Activated naive CD4-positive, alpha-beta T cell treated with anti-CD3 and anti-CD28 coated beads for 36 hours (primary cell): ENCODE measurements at regions not wholly inside any gene's neighbourhood (a gene's known extent, or its start where the extent isn't known, plus 50 kb on each side); places are given as distances from the start of the nearest gene placed in this dataset.

Source experiments
- CTCF ChIA-PET: fragments of 350-600 bp; sonication (Branson Sonifier 250); formaldehyde crosslinking; loops from one replicate; lab custom pipeline; 2021; ENCODE audit warnings: antibody characterized with exemption; lab: Charles Lee
- DNase-seq: peaks from one replicate; pipeline ENCODE4 v3.0.0-alpha.2; 2020
- H3K27ac Mint-ChIP-seq: one replicate; pipeline ENCODE4 v1.8.0; 2021; ENCODE audit warnings: mild to moderate bottlenecking, mixed read lengths
- H3K27me3 Mint-ChIP-seq: one replicate; pipeline ENCODE4 v1.8.0; 2021; ENCODE audit warnings: low read depth, mixed read lengths
- H3K36me3 Mint-ChIP-seq: one replicate; pipeline ENCODE4 v1.8.0; 2021; ENCODE audit warnings: low read depth, mixed read lengths
- H3K4me1 Mint-ChIP-seq: one replicate; pipeline ENCODE4 v1.8.0; 2021; ENCODE audit warnings: low read depth, mixed read lengths
- H3K4me3 Mint-ChIP-seq: one replicate; pipeline ENCODE4 v1.8.0; 2021; ENCODE audit warnings: mild to moderate bottlenecking, moderate library complexity, mixed read lengths
- H3K9me3 Mint-ChIP-seq: one replicate; pipeline ENCODE4 v1.8.0; 2021; ENCODE audit warnings: mixed read lengths
- intact Hi-C: fragments of 100-400 bp; cut with micrococcal nuclease; formaldehyde crosslinking; loops from one replicate; pipeline ENCODE4 v1.15.1; 2023

GRCh38 chr5:167555565-167556166, 735.8 kb upstream of the WWC1 start:
- no peaks in the 10 kb centered on the region for H3K4me1 Mint-ChIP-seq
- intact Hi-C loops = no loop called here
- no peak overlapping the region for H3K4me3 Mint-ChIP-seq
- no peaks in the 10 kb centered on the region for H3K27me3 Mint-ChIP-seq
- no peaks in the 10 kb centered on the region for H3K9me3 Mint-ChIP-seq
- DNase-seq = no peak
- CTCF ChIA-PET = no interaction called here
- H3K27ac Mint-ChIP-seq = no peak overlapping the region
- no peaks in the 10 kb centered on the region for H3K36me3 Mint-ChIP-seq

GRCh38 chr5:167557359-167557758, 734.1 kb upstream of the WWC1 start:
- H3K4me3 Mint-ChIP-seq = no peak overlapping the region
- no peaks in the 10 kb centered on the region for H3K36me3 Mint-ChIP-seq
- H3K4me1 Mint-ChIP-seq = no peaks in the 10 kb centered on the region
- no peak overlapping the region for H3K27ac Mint-ChIP-seq
- intact Hi-C loops = no loop called here
- no peaks in the 10 kb centered on the region for H3K9me3 Mint-ChIP-seq
- no peaks in the 10 kb centered on the region for H3K27me3 Mint-ChIP-seq
- CTCF ChIA-PET = no interaction called here
- no peak for DNase-seq

GRCh38 chr5:167561796-167562195, 729.6 kb upstream of the WWC1 start:
- intact Hi-C loops = no loop called here
- H3K4me1 Mint-ChIP-seq = no peaks in the 10 kb centered on the region
- CTCF ChIA-PET = no interaction called here
- no peak overlapping the region for H3K4me3 Mint-ChIP-seq
- H3K27me3 Mint-ChIP-seq = no peaks in the 10 kb centered on the region
- no peaks in the 10 kb centered on the region for H3K9me3 Mint-ChIP-seq
- no peak for DNase-seq
- H3K27ac Mint-ChIP-seq = no peak overlapping the region
- H3K36me3 Mint-ChIP-seq = no peaks in the 10 kb centered on the region

- H3K9me3 Mint-ChIP-seq = no peaks in the 10 kb centered on the region
- H3K4me1 Mint-ChIP-seq = no peaks in the 10 kb centered on the region
- H3K36me3 Mint-ChIP-seq = no peaks in the 10 kb centered on the region
- no peak for DNase-seq
- CTCF ChIA-PET = no interaction called here
- no peak overlapping the region for H3K4me3 Mint-ChIP-seq
- no peak overlapping the region for H3K27ac Mint-ChIP-seq
- intact Hi-C loops = no loop called here
- no peaks in the 10 kb centered on the region for H3K27me3 Mint-ChIP-seq
Measured at GRCh38 chr5:167564275-167564674, 727.2 kb upstream of the WWC1 start.

- no peak overlapping the region for H3K4me3 Mint-ChIP-seq
- H3K9me3 Mint-ChIP-seq = no peaks in the 10 kb centered on the region
- intact Hi-C loops = no loop called here
- CTCF ChIA-PET = no interaction called here
- peaks cover 4% of the 10 kb centered on the region for H3K27me3 Mint-ChIP-seq
- no peaks in the 10 kb centered on the region for H3K4me1 Mint-ChIP-seq
- H3K36me3 Mint-ChIP-seq = no peaks in the 10 kb centered on the region
- DNase-seq = no peak
- no peak overlapping the region for H3K27ac Mint-ChIP-seq
Measured at GRCh38 chr5:167565189-167565954, 726.1 kb upstream of the WWC1 start.

GRCh38 chr5:167570431-167570830, 721.0 kb upstream of the WWC1 start:
- no peaks in the 10 kb centered on the region for H3K9me3 Mint-ChIP-seq
- H3K4me1 Mint-ChIP-seq = peaks cover 11% of the 10 kb centered on the region
- H3K27me3 Mint-ChIP-seq = peaks cover 28% of the 10 kb centered on the region
- DNase-seq = no peak
- H3K36me3 Mint-ChIP-seq = no peaks in the 10 kb centered on the region
- H3K27ac Mint-ChIP-seq = no peak overlapping the region
- CTCF ChIA-PET = no interaction called here
- no peak overlapping the region for H3K4me3 Mint-ChIP-seq
- intact Hi-C loops = no loop called here

- Mint-ChIP-seq H3K36me3 (no peaks in the 10 kb centered on the region), H3K4me1 (peaks cover 11% of the 10 kb centered on the region), H3K27me3 (peaks cover 37% of the 10 kb centered on the region), H3K9me3 (no peaks in the 10 kb centered on the region), H3K27ac (no peak overlapping the region), H3K4me3 (no peak overlapping the region)
- DNase-seq = no peak
- intact Hi-C loops = no loop called here
- CTCF ChIA-PET = no interaction called here
Measured at GRCh38 chr5:167571824-167572223, 719.6 kb upstream of the WWC1 start.

- Mint-ChIP-seq H3K4me3 (peak overlapping the region; percentile 25), H3K36me3 (no peaks in the 10 kb centered on the region), H3K27ac (no peak overlapping the region), H3K9me3 (no peaks in the 10 kb centered on the region), H3K4me1 (peaks cover 11% of the 10 kb centered on the region), H3K27me3 (peaks cover 40% of the 10 kb centered on the region)
- no peak for DNase-seq
- intact Hi-C loops = no loop called here
- CTCF ChIA-PET = no interaction called here
Measured at GRCh38 chr5:167573370-167574127, 717.9 kb upstream of the WWC1 start.

GRCh38 chr5:167574464-167574863, 717.0 kb upstream of the WWC1 start:
- Mint-ChIP-seq H3K4me1 (peaks cover 11% of the 10 kb centered on the region), H3K36me3 (no peaks in the 10 kb centered on the region), H3K4me3 (no peak overlapping the region), H3K27me3 (peaks cover 40% of the 10 kb centered on the region), H3K9me3 (no peaks in the 10 kb centered on the region), H3K27ac (no peak overlapping the region)
- no peak for DNase-seq
- intact Hi-C loops = no loop called here
- CTCF ChIA-PET = no interaction called here

GRCh38 chr5:167575330-167575729, 716.1 kb upstream of the WWC1 start:
- intact Hi-C loops = no loop called here
- DNase-seq = no peak
- peaks cover 35% of the 10 kb centered on the region for H3K27me3 Mint-ChIP-seq
- no peaks in the 10 kb centered on the region for H3K36me3 Mint-ChIP-seq
- no peak overlapping the region for H3K4me3 Mint-ChIP-seq
- CTCF ChIA-PET = no interaction called here
- H3K27ac Mint-ChIP-seq = no peak overlapping the region
- H3K4me1 Mint-ChIP-seq = peaks cover 11% of the 10 kb centered on the region
- no peaks in the 10 kb centered on the region for H3K9me3 Mint-ChIP-seq

- no peaks in the 10 kb centered on the region for H3K36me3 Mint-ChIP-seq
- H3K27ac Mint-ChIP-seq = no peak overlapping the region
- peaks cover 11% of the 10 kb centered on the region for H3K4me1 Mint-ChIP-seq
- CTCF ChIA-PET = no interaction called here
- intact Hi-C loops = no loop called here
- no peak for DNase-seq
- H3K9me3 Mint-ChIP-seq = no peaks in the 10 kb centered on the region
- no peak overlapping the region for H3K4me3 Mint-ChIP-seq
- peaks cover 35% of the 10 kb centered on the region for H3K27me3 Mint-ChIP-seq
Measured at GRCh38 chr5:167576126-167576525, 715.3 kb upstream of the WWC1 start.

- DNase-seq = no peak
- Mint-ChIP-seq H3K27ac (no peak overlapping the region), H3K4me3 (no peak overlapping the region), H3K4me1 (peaks cover 11% of the 10 kb centered on the region), H3K27me3 (peaks cover 34% of the 10 kb centered on the region), H3K36me3 (no peaks in the 10 kb centered on the region), H3K9me3 (no peaks in the 10 kb centered on the region)
- CTCF ChIA-PET = no interaction called here
- intact Hi-C loops = no loop called here
Measured at GRCh38 chr5:167576897-167577296, 714.5 kb upstream of the WWC1 start.

- CTCF ChIA-PET = no interaction called here
- H3K27ac Mint-ChIP-seq = no peak overlapping the region
- H3K9me3 Mint-ChIP-seq = no peaks in the 10 kb centered on the region
- no peak for DNase-seq
- H3K4me3 Mint-ChIP-seq = no peak overlapping the region
- peaks cover 11% of the 10 kb centered on the region for H3K4me1 Mint-ChIP-seq
- intact Hi-C loops = no loop called here
- no peaks in the 10 kb centered on the region for H3K36me3 Mint-ChIP-seq
- H3K27me3 Mint-ChIP-seq = peaks cover 31% of the 10 kb centered on the region
Measured at GRCh38 chr5:167577616-167578015, 713.8 kb upstream of the WWC1 start.
